ENCODE measurements at regions not wholly inside any gene's neighbourhood (a gene's known extent, or its start where the extent isn't known, plus 50 kb on each side); places are given as distances from the start of the nearest gene placed in this dataset.
"Not testable (repeated sequence)": the region's sequence is repeated elsewhere in the genome, so short reads cannot be mapped to it uniquely, and the experiment has no call there.

- DNase-seq: no peak
Observed at GRCh38 chr10:83682414-83682813, 456.9 kb upstream of the GHITM start.

- no peak for DNase-seq
Observed at GRCh38 chr10:83685458-83685857, 453.9 kb upstream of the GHITM start.

- DNase-seq: no peak
Observed at GRCh38 chr10:83691791-83692596, 447.3 kb upstream of the GHITM start.

- DNase-seq: no peak
Observed at GRCh38 chr10:83698899-83699298, 440.4 kb upstream of the GHITM start.

- no peak for DNase-seq
Observed at GRCh38 chr10:83701799-83702198, 437.5 kb upstream of the GHITM start.

- no peak for DNase-seq
Observed at GRCh38 chr10:83702731-83703130, 436.6 kb upstream of the GHITM start.

GRCh38 chr10:83706120-83706519 lies 433.2 kb upstream of the GHITM start:
- DNase-seq: no peak

GRCh38 chr10:83706952-83707582 lies 432.2 kb upstream of the GHITM start:
- DNase-seq: no peak

GRCh38 chr10:83713423-83713822 lies 425.9 kb upstream of the GHITM start:
- DNase-seq: no peak

GRCh38 chr10:83723080-83723479 lies 416.2 kb upstream of the GHITM start:
- DNase-seq: no peak

GRCh38 chr10:83724471-83725241 lies 414.7 kb upstream of the GHITM start:
- DNase-seq: no peak

GRCh38 chr10:83725567-83725966 lies 413.7 kb upstream of the GHITM start:
- no peak for DNase-seq

- DNase-seq: no peak
Observed at GRCh38 chr10:83734278-83734677, 405.0 kb upstream of the GHITM start.

GRCh38 chr10:83736008-83736407 lies 403.3 kb upstream of the GHITM start:
- DNase-seq: no peak

GRCh38 chr10:83750604-83751003 lies 388.7 kb upstream of the GHITM start:
- no peak for DNase-seq

GRCh38 chr10:83753490-83753889 lies 385.8 kb upstream of the GHITM start:
- DNase-seq: no peak

GRCh38 chr10:83754857-83755256 lies 384.5 kb upstream of the GHITM start:
- DNase-seq: no peak

GRCh38 chr10:83760142-83760541 lies 379.2 kb upstream of the GHITM start:
- DNase-seq: no peak

GRCh38 chr10:83764666-83765065 lies 374.6 kb upstream of the GHITM start:
- DNase-seq: no peak

GRCh38 chr10:83765731-83766130 lies 373.6 kb upstream of the GHITM start:
- no peak for DNase-seq

- no peak for DNase-seq
Observed at GRCh38 chr10:83769281-83769820, 370.0 kb upstream of the GHITM start.

- not testable (repeated sequence) for DNase-seq
Observed at GRCh38 chr10:83786701-83787100, 352.6 kb upstream of the GHITM start.

GRCh38 chr10:83801983-83802382 lies 337.3 kb upstream of the GHITM start:
- DNase-seq: no peak

- no peak for DNase-seq
Observed at GRCh38 chr10:83806717-83807116, 332.6 kb upstream of the GHITM start.
